ENCODE measurements at regions not wholly inside any gene's neighbourhood (a gene's known extent, or its start where the extent isn't known, plus 50 kb on each side); places are given as distances from the start of the nearest gene placed in this dataset.
"Not testable (repeated sequence)": the region's sequence is repeated elsewhere in the genome, so short reads cannot be mapped to it uniquely, and the experiment has no call there.

GRCh38 chr3:194019398-194020165, 116.4 kb upstream of the HES1 start:
- no peak for DNase-seq (ENCODE audit: low spot score)

DNA sequence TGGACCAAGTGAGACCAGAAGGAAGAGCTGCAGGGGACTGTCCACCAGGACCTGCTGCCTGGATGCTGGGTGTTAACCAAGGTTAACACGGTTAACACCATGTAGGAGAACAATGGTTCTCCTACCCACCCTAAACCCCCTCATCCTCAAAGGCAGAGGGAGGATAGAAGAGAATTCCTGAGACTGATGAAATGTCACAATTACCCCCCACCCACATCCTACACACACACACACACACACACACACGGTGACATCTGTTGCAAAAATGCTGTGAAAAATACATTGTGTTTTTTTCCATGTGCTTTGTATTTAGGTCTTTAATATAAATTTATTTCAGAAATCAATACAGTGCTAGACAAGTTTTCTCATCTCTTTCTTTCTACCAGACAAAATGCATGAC, 113.9 kb upstream of the HES1 start:
- DNase-seq (ENCODE audit: low spot score) = no peak

GRCh38 chr3:194022816-194023215, 113.1 kb upstream of the HES1 start:
- no peak for DNase-seq (ENCODE audit: low spot score)

GRCh38 chr3:194023501-194024280, 112.3 kb upstream of the HES1 start:
- no peak for DNase-seq (ENCODE audit: low spot score)

DNA sequence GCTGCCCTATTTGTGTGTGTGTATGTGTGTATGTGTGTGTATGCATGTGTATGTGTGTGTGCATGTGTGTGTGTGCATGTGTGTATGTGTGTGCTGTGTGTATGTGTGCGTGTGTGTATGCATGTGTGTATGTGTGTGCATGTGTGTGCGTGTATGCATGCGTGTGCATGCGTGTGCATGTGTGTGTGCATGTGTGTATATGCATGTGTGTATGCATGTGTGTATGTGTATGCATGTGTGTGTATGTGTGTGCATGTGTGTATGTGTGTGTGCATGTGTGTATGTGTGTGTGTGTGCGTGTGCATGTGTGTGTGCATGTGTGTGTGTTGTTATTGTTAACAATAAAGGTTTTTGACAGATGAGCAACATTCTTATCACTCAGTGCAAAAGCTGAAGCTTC, 110.8 kb upstream of the HES1 start:
- DNase-seq (ENCODE audit: low spot score) = no peak

GRCh38 chr3:194025951-194026350, 110.0 kb upstream of the HES1 start:
- DNase-seq (ENCODE audit: low spot score) = no peak

DNA sequence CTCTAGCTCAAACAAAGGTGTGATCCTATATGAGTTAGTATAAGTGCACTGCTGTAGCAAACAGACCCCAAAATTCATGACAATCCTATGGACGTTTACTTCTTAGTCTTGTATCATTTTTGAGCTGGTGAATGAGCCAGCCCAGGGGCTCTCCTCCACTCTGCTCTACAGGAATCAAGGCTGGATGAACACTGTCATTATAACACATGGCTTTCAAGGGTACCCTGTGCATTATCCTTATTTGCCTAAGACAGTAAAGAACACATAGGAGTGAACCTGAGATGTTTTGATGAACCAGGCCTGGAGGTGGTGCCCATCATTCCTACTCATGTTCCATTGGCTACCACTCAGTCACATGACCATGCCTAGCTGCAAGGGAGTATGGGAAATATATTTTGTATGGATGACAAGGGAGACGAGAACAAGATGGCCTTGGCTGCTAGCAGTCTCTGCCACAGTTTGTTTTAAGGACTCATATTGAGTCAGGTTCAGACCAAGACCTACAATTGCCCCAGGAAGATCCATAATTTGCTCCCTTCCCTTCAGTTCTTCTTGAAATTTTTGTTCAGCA, 107.4 kb upstream of the HES1 start:
- no peak for DNase-seq (ENCODE audit: low spot score)

DNA sequence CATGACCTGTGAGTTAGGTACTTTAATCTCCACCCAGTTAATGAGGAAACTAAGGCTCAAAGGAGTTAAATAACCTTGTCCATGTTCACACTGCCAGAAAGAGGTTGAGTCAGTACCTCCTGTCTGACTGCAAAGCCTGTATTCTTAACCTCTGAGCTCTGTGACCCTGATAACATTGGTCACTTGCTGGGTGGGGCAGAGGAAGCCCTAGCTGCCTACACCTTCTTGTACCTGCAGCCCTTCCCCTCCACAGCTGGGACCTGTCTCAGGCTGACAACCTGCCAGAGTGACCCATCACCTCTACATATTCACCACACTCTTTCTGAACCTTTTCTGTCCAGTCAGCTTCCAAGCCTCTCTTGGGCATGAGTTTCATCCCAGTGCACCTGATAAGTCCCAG, 106.1 kb upstream of the HES1 start:
- DNase-seq (ENCODE audit: low spot score) = no peak

DNA sequence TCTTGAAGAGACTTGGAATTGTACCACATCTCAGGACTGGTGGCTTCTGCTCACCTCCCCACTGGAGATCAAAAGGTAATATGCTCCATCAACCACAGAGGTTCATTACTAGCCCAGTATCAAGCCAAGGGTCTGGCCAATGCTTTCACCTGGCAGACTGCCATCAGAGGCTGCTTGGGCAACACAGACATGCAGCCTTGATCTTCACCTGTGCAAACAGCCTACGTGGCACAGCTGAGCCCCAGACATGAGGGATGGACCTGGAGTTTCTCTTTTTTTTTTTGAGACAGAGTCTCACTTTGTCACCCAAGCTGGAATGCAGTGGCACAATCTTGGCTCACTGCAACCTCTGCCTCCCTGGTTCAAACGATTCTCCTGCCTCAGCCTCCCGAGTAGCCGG, 105.6 kb upstream of the HES1 start:
- DNase-seq (ENCODE audit: low spot score) = no peak

DNA sequence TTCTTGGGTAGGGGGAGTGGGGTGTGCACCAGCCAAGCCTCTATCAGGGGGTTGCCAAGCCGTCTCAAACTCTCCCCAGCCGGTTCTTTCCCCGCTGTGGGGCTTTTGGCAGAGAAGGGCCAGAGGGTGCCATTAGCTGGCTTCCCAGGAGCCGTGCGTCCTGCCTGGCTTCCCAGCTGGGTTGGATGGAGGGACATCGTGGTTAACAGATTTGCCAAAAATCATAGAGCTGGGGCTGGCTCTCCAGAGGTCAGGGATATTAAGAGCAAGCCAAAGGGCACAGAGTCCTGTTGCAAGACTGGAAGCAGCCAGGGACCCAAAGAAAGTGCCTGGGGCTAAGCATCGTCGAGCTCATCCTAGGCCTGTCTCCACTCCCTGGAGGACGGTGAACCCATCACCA, 104.6 kb upstream of the HES1 start:
- DNase-seq (ENCODE audit: low spot score) = no peak

DNA sequence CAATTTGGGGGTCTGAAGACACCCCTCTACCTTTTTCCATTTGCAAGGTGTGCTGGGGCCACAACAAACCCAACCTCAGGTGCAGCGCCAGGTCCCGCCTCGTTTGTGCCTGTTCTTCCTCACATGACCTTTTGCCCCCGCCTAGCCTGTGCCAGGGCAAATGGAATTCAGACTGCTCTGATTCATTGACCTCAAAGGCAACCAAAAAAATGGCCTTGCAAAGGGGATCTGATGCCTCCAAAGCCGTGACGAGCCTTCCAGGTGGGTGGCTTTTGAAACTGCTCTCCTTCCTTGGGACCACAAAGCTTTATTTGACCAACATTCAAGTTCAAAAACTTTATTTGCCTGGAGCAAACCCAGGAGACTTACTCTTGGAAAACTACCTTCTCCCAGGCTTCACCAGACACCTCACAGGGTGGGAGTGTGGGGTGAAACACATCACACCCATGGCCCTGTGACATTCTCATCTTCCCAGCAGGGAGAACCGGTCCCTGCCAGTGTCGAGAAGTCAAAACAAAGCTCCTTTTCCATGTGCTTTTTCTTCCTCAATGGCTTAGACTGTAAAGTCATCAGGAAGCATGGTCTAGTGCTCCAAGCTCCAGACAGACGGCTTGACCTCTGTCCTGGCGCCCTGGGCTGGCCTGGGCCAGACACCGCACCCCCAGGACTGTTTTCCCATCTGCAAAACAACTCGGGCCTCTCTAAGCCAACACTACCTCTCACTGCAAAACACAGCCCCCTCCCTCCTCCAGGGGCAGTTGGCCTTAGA, 103.9 kb upstream of the HES1 start:
- DNase-seq (ENCODE audit: low spot score) = no peak

DNA sequence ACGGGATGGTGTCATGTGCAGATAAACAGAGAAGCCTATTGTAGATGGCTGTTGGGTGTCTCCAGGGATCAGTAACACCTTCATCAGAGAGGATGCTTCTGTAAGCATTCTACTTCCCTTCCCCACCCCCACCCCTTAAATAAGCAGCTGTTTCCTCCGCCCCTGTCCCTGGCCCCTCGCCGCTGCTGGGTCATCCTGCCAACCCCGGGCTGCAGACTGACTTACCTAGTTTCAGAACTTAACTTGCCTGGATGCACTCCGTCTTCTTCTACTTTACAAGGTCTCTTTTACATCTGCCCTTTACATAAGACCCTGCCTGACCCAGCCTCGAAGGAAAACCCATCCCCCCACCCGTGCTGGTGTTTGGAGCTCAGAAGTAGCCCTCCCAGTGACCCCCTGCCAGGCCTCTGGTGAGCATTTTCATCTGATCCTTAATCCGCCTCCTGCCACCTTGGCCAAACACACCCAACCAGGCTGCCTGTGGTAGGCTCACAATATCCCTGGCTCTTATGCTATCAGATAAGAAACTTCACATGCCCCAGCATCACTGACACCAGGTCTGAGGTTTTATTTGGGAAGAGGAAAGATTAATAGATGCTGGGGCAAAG, 103.0 kb upstream of the HES1 start:
- DNase-seq (ENCODE audit: low spot score) = no peak

GRCh38 chr3:194034346-194035336, 101.3 kb upstream of the HES1 start:
- DNase-seq (ENCODE audit: low spot score) = no peak

DNA sequence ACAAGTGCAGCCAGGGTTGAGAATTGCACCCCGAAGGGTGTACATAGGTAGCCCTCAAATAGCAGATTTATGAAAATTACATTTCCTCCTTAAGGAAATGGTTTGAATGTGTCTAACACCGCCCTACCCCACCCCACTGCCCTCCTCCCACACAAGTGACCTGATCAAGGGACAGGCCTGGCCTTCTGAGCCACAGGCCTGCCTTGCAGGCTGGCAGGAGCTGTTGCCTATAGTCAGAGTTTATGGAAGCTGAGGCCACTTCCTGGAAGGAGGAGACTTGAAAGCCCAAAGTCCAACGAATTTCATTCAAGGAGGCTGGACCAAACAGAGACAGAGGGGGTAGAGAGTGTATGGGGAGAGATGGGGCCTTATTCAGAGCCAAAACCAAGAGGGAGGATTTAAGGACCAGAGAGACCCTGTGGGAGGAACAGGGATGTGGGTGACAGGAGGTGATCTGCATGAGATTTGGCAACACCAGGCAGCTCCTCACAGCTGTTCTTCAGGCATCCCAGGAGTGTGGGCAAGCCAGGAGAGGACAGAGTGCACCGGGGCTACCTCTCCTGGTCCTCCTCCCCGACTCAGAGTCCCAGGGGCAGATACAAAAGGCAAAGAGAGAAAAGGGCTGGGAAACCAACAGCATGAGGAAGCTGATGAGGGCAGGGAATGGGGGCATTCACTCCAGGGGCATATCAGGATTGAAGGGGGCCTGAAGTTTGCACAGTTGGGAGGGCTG, 100.4 kb upstream of the HES1 start:
- no peak for DNase-seq (ENCODE audit: low spot score)

GRCh38 chr3:194036842-194037241, 99.1 kb upstream of the HES1 start:
- no peak for DNase-seq (ENCODE audit: low spot score)

DNA sequence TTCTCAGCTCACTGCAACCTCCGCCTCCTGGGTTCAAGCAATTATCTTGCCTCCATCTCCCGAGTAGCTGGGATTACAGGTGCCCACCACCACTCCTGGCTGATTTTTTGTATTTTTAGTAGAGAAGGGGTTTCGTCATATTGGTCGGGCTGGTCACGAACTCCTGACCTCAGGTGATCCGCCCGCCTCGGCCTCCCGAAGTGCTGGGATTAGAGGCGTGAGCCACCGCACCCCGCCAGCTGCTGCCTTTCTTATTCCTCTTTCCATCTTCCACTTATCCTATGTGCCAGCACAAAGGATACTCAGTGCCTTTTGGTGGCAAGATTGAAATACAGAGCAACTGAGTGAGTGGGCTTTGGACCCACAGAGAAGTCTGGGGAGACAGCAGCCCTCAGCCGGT, 97.6 kb upstream of the HES1 start:
- not testable (repeated sequence) for DNase-seq (ENCODE audit: low spot score)

GRCh38 chr3:194038960-194039359, 97.0 kb upstream of the HES1 start:
- DNase-seq (ENCODE audit: low spot score) = no peak

GRCh38 chr3:194040516-194041273, 95.3 kb upstream of the HES1 start:
- DNase-seq (ENCODE audit: low spot score) = no peak

DNA sequence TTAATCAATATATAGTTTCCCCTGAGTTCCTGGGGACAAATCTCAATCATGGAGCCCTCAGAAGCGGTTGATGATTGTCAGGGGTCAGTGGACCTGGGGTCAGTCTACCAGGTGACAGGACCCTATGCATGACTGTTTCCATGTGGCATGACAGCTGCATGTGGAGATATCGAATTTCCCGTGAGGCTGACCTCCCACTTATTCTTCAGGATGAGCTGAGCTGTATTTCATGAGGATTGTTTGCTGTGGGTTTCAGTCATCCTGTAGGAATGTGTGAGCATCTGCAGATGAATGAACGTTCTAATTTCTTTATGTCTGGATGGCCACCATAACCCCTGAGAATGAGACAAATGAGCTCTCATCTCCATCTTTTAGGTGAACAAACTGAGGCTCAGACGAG, 93.0 kb upstream of the HES1 start:
- DNase-seq (ENCODE audit: low spot score) = no peak

Measured in left forelimb (tissue), 1 donor.